ENCODE measurements at regions not wholly inside any gene's neighbourhood (a gene's known extent, or its start where the extent isn't known, plus 50 kb on each side); places are given as distances from the start of the nearest gene placed in this dataset.
A peak's percentile ranks its signal among the peaks of the same experiment; 100 is the strongest.

DNA sequence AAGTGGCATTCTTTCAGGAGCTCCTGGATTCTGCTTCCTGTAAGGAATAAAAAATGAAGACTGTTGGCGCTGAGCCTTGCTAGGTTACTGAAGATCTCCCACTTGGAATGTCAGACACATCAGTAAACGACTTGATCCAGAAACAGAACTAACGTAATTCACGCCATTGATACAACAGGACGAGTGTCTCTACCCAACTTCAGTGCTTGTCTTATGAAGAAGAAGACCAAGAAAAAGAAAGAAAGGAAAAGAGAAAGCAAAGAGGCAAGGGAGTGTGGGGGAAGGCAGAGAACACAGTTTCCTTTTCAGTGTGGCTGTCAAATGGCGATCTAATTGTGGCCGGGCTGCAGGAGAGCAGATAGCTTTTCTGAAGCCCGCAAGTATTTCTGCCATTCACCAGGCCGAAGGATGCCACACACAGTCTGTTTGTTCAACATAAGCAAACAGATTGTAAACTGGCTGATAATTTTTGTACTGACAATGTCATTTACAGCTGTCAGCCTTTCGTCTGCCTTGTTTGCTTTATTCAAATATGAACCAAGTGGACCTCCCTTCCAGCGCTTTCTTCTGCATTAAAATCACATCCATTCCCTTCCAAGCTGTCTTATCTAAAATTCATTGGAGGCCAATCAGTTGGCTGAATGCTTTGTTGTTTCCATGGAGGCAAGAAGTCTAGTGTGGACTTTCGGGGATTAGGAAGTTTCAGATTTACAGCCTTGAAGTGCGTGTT is 180.6 kb downstream of the FOXA2 start:
- CTCF ChIA-PET, result no interaction called here
- H2AFZ ChIP-seq, result no peak overlapping the region; the same call in 1 of the 2 replicates
- POLR2A ChIA-PET (ENCODE audit: unreplicated experiment), result interaction anchor here (0.6 kb wide), 2 partner anchors 14 to 946 kb away, joined by 3 to 26 read pairs; no protein-coding TSS in a partner anchor
- intact Hi-C loops (cut with micrococcal nuclease; ENCODE audit: unreplicated experiment), result loop anchor here (1.0 kb wide), 1 partner anchor 13 kb away; no protein-coding TSS in a partner anchor
- H4K20me1 ChIP-seq (ENCODE audit: insufficient read depth), result no peaks in the 10 kb centered on the region
- H3K79me2 ChIP-seq (ENCODE audit: low read depth), result no peaks in the 10 kb centered on the region
- H3K9me2 ChIP-seq (ENCODE audit: insufficient read depth), result no peaks in the 10 kb centered on the region
- H3K4me2 ChIP-seq, result peak overlapping the region; percentile 39; the same call in 1 of the 2 replicates
- peak in 1 of 2 experiments; percentile 3 for DNase-seq
- BruUV-seq (replicated peaks), result no TSS peak
- no peaks in the 10 kb centered on the region for H3K9me3 ChIP-seq (ENCODE audit: insufficient read depth, low read depth)
- H3K27me3 ChIP-seq (ENCODE audit: insufficient read depth, low read depth), result no peaks in the 10 kb centered on the region
- H3F3A ChIP-seq (ENCODE audit: insufficient read depth, low read depth), result peaks cover 5% of the 10 kb centered on the region; the same call in 1 of the 2 replicates
- H3K4me3 ChIP-seq, result no peak overlapping the region
- no peaks in the 10 kb centered on the region for H3K36me3 ChIP-seq (ENCODE audit: low read depth)
- H3K4me1 ChIP-seq (replicated peaks; ENCODE audit: insufficient read depth), result peaks cover 30% of the 10 kb centered on the region
- TF ChIP-seq, protein P1, sequence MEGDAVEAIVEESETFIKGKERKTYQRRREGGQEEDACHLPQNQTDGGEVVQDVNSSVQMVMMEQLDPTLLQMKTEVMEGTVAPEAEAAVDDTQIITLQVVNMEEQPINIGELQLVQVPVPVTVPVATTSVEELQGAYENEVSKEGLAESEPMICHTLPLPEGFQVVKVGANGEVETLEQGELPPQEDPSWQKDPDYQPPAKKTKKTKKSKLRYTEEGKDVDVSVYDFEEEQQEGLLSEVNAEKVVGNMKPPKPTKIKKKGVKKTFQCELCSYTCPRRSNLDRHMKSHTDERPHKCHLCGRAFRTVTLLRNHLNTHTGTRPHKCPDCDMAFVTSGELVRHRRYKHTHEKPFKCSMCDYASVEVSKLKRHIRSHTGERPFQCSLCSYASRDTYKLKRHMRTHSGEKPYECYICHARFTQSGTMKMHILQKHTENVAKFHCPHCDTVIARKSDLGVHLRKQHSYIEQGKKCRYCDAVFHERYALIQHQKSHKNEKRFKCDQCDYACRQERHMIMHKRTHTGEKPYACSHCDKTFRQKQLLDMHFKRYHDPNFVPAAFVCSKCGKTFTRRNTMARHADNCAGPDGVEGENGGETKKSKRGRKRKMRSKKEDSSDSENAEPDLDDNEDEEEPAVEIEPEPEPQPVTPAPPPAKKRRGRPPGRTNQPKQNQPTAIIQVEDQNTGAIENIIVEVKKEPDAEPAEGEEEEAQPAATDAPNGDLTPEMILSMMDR (conservative IDR thresholded peaks at IDR 0.05), result no peak
- no peak for TF ChIP-seq EZH2 (IDR thresholded peaks at IDR 0.05; ENCODE audit: low read depth)
- no peak overlapping the region for H3K27ac ChIP-seq

- Histone ChIP-seq H4K20me1 (ENCODE audit: insufficient read depth) (no peaks in the 10 kb centered on the region), H3K36me3 (ENCODE audit: low read depth) (no peaks in the 10 kb centered on the region), H2AFZ (no peak overlapping the region; the same call in 1 of the 2 replicates), H3K9me3 (ENCODE audit: insufficient read depth, low read depth) (no peaks in the 10 kb centered on the region), H3K79me2 (ENCODE audit: low read depth) (no peaks in the 10 kb centered on the region), H3K9me2 (ENCODE audit: insufficient read depth) (no peaks in the 10 kb centered on the region), H3K4me3 (no peak overlapping the region), H3K27ac (no peak overlapping the region), H3F3A (ENCODE audit: insufficient read depth, low read depth) (peaks cover 5% of the 10 kb centered on the region; the same call in 1 of the 2 replicates), H3K4me2 (peak overlapping the region; percentile 39; the same call in 1 of the 2 replicates), H3K27me3 (ENCODE audit: insufficient read depth, low read depth) (no peaks in the 10 kb centered on the region), H3K4me1 (replicated peaks; ENCODE audit: insufficient read depth) (peaks cover 30% of the 10 kb centered on the region)
- intact Hi-C loops (cut with micrococcal nuclease; ENCODE audit: unreplicated experiment), result loop anchor here (1.0 kb wide), 1 partner anchor 13 kb away; no protein-coding TSS in a partner anchor
- DNase-seq, result peak; percentile 55 to 67
- no peak for TF ChIP-seq EZH2 (IDR thresholded peaks at IDR 0.05; ENCODE audit: low read depth)
- TF ChIP-seq, protein P1 (conservative IDR thresholded peaks at IDR 0.05), result no peak
- ChIA-PET CTCF (no interaction called here), POLR2A (ENCODE audit: unreplicated experiment) (interaction anchor here (0.6 kb wide), 2 partner anchors 13 to 947 kb away, joined by 3 to 26 read pairs; no protein-coding TSS in a partner anchor)
- no TSS peak for BruUV-seq (replicated peaks)
These were observed 181.2 kb downstream of the FOXA2 start for GRCh38 chr20:22403022-22403631.

- Histone ChIP-seq H3K27me3 (ENCODE audit: insufficient read depth, low read depth) (no peaks in the 10 kb centered on the region), H3K4me2 (peak overlapping the region; percentile 39; the same call in 1 of the 2 replicates), H3K4me1 (replicated peaks; ENCODE audit: insufficient read depth) (peaks cover 30% of the 10 kb centered on the region), H3K27ac (no peak overlapping the region), H4K20me1 (ENCODE audit: insufficient read depth) (no peaks in the 10 kb centered on the region), H3K79me2 (ENCODE audit: low read depth) (no peaks in the 10 kb centered on the region), H2AFZ (no peak overlapping the region), H3F3A (ENCODE audit: insufficient read depth, low read depth) (peaks cover 5% of the 10 kb centered on the region; the same call in 1 of the 2 replicates), H3K9me2 (ENCODE audit: insufficient read depth) (no peaks in the 10 kb centered on the region), H3K4me3 (no peak overlapping the region), H3K36me3 (ENCODE audit: low read depth) (no peaks in the 10 kb centered on the region), H3K9me3 (ENCODE audit: insufficient read depth, low read depth) (no peaks in the 10 kb centered on the region)
- TF ChIP-seq, protein P1 (conservative IDR thresholded peaks at IDR 0.05), result no peak
- TF ChIP-seq EZH2 (IDR thresholded peaks at IDR 0.05; ENCODE audit: low read depth), result no peak
- intact Hi-C loops (cut with micrococcal nuclease; ENCODE audit: unreplicated experiment), result no loop called here
- POLR2A ChIA-PET (ENCODE audit: unreplicated experiment), result no interaction called here
- CTCF ChIA-PET, result no interaction called here
- DNase-seq, result no peak
- BruUV-seq (replicated peaks), result no TSS peak
These were observed 181.8 kb downstream of the FOXA2 start for GRCh38 chr20:22402550-22402949.
